Progenitor cell of endocrine pancreas (in vitro differentiated cells): ENCODE measurements at regions not wholly inside any gene's neighbourhood (a gene's known extent, or its start where the extent isn't known, plus 50 kb on each side); places are given as distances from the start of the nearest gene placed in this dataset.
"Not testable (repeated sequence)": the region's sequence is repeated elsewhere in the genome, so short reads cannot be mapped to it uniquely, and the experiment has no call there.

Experiments
- DNase-seq: peaks from one replicate; pipeline ENCODE4 v3.0.0; 2021; ENCODE audit warnings: low spot score; ENCODE audit not compliant: unreplicated experiment
- H3K27ac Mint-ChIP-seq: 2 replicates; pipeline ENCODE4 v1.8.0; 2021; ENCODE audit warnings: mild to moderate bottlenecking, moderate library complexity, mixed read lengths
- H3K27me3 Mint-ChIP-seq: 2 replicates; pipeline ENCODE4 v1.8.0; 2021; ENCODE audit warnings: mixed read lengths
- H3K36me3 Mint-ChIP-seq: 2 replicates; pipeline ENCODE4 v1.8.0; 2022; ENCODE audit warnings: mixed read lengths; ENCODE audit not compliant: insufficient read depth
- H3K4me1 Mint-ChIP-seq: 2 replicates; pipeline ENCODE4 v1.8.0; 2021; ENCODE audit warnings: low read depth, mixed read lengths
- H3K4me3 Mint-ChIP-seq: 2 replicates; pipeline ENCODE4 v1.8.0; 2021; ENCODE audit warnings: low read depth, mild to moderate bottlenecking, moderate library complexity, mixed read lengths
- H3K9me3 Mint-ChIP-seq: 2 replicates; pipeline ENCODE4 v1.8.0; 2021; ENCODE audit warnings: low read depth, mixed read lengths
- CTCF ChIP-seq: fragments of 200-600 bp; sonication (generic); IDR thresholded peaks from one replicate; pipeline ENCODE4 v1.5.0; 2021; ENCODE audit warnings: antibody characterized with exemption, mild to moderate bottlenecking; ENCODE audit not compliant: unreplicated experiment

- no peaks in the 10 kb centered on the region for H3K27me3 Mint-ChIP-seq
- DNase-seq, result no peak
- no peak overlapping the region for H3K4me3 Mint-ChIP-seq
- no peaks in the 10 kb centered on the region for H3K9me3 Mint-ChIP-seq
- H3K4me1 Mint-ChIP-seq, result no peaks in the 10 kb centered on the region
- no peak overlapping the region for H3K27ac Mint-ChIP-seq
- H3K36me3 Mint-ChIP-seq, result no peaks in the 10 kb centered on the region
- TF ChIP-seq CTCF, result no peak
Observed at GRCh38 chr2:142572346-142573132, 304.9 kb upstream of the KYNU start.

GRCh38 chr2:142571934-142572333 is 305.5 kb upstream of the KYNU start:
- H3K36me3 Mint-ChIP-seq, result no peaks in the 10 kb centered on the region
- H3K27ac Mint-ChIP-seq, result no peak overlapping the region
- TF ChIP-seq CTCF, result no peak
- no peak for DNase-seq
- no peaks in the 10 kb centered on the region for H3K27me3 Mint-ChIP-seq
- no peaks in the 10 kb centered on the region for H3K9me3 Mint-ChIP-seq
- H3K4me1 Mint-ChIP-seq, result no peaks in the 10 kb centered on the region
- H3K4me3 Mint-ChIP-seq, result no peak overlapping the region

- H3K27me3 Mint-ChIP-seq, result no peaks in the 10 kb centered on the region
- no peak for TF ChIP-seq CTCF
- H3K4me3 Mint-ChIP-seq, result no peak overlapping the region
- H3K4me1 Mint-ChIP-seq, result no peaks in the 10 kb centered on the region
- H3K9me3 Mint-ChIP-seq, result no peaks in the 10 kb centered on the region
- H3K27ac Mint-ChIP-seq, result no peak overlapping the region
- no peaks in the 10 kb centered on the region for H3K36me3 Mint-ChIP-seq
- DNase-seq, result no peak
Observed at GRCh38 chr2:142562900-142563299, 314.6 kb upstream of the KYNU start.

GRCh38 chr2:142561656-142562055 is 315.8 kb upstream of the KYNU start:
- DNase-seq, result no peak
- Mint-ChIP-seq H3K4me3 (no peak overlapping the region), H3K9me3 (no peaks in the 10 kb centered on the region), H3K27me3 (no peaks in the 10 kb centered on the region), H3K4me1 (peaks cover 3% of the 10 kb centered on the region), H3K27ac (no peak overlapping the region), H3K36me3 (no peaks in the 10 kb centered on the region)
- no peak for TF ChIP-seq CTCF

- H3K27me3 Mint-ChIP-seq, result no peaks in the 10 kb centered on the region
- DNase-seq, result no peak
- no peaks in the 10 kb centered on the region for H3K9me3 Mint-ChIP-seq
- peaks cover 4% of the 10 kb centered on the region for H3K4me1 Mint-ChIP-seq
- no peak for TF ChIP-seq CTCF
- H3K4me3 Mint-ChIP-seq, result no peak overlapping the region
- H3K36me3 Mint-ChIP-seq, result no peaks in the 10 kb centered on the region
- no peak overlapping the region for H3K27ac Mint-ChIP-seq
Observed at GRCh38 chr2:142557391-142557790, 320.1 kb upstream of the KYNU start.

- peaks cover 11% of the 10 kb centered on the region for H3K9me3 Mint-ChIP-seq
- DNase-seq, H3K27me3 Mint-ChIP-seq, H3K4me3 Mint-ChIP-seq, H3K36me3 Mint-ChIP-seq, H3K4me1 Mint-ChIP-seq, H3K27ac Mint-ChIP-seq: not testable (repeated sequence)
Observed at GRCh38 chr2:142545999-142546398, 331.5 kb upstream of the KYNU start.
